ENCODE measurements at regions not wholly inside any gene's neighbourhood (a gene's known extent, or its start where the extent isn't known, plus 50 kb on each side); places are given as distances from the start of the nearest gene placed in this dataset.

DNA sequence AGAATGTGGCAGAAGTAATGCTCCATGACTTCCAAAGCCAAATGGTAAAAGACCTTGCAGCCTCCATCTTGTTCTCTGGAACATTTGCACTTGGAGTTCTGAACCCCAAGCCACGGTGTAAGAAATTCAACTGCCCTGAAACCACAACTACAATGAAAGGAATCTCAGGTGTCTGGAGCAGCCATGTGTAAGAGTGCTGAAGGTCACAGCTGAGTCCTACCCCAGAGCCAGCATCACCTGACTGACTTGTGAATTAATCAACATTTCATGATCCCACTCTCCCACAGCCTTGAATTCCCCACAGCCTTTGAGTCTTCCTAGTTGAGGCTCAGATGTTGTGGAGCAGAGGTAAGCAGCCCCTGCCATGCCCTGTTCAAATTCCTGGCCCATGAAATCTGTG, 192.8 kb upstream of the CAMK1G start:
- DNase-seq: no peak

DNA sequence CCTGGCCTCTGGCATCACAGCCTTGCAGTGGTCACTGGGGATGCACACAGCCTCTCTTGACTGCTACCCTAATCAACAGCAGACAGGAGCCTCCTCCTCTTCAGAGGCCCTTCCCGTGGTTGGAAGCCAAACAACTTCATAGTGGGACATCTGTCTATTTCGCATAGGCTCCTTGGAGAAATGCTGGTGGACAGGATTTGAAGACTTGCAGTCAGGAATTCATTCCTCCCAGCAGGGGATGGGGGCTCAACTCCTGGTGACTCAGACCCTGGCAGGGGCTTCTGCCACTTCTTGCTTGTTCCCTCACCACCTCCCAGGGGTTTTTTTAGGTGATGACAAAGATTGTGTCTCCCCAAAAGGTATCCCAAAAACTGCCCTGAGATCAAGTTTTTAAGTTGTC, 191.7 kb upstream of the CAMK1G start:
- DNase-seq: no peak

DNA sequence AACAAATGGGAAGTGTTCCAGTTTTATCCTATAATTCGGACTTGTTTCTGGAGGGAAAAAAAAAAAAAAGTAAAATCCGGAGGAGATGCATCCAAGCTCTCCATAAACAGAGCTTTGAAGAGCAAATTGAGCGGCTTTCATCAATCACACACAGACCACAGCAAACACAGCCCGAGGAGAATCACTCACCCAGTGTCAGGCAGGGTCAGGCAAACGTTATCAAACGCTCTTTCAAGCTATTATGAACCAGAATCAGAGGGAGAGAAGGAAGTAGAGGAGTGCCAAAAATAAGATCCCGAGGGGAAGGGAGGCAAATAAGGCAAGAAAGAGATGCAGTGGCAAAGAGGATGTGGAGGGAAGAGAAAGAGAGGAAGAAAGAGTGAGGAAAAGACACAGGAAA, 188.3 kb upstream of the CAMK1G start:
- no peak for DNase-seq

DNA sequence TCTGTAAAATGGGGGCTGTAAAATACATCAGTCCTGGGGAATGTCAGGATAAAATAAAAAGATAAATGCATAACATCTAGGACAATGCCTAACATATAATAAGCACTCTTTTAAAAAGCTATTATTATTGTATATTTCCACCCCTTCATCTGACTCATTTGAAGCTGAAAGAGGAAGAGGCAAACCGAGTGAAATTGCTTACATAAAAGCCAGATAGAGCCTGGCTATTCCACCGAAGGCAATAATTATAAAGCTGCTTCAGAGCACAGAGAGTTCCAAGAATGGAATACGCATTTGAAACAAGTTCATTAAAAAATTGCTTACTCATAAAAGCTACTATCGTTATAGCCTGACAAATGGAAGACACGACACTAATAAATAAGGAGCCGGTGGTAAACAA, 186.1 kb upstream of the CAMK1G start:
- no peak for DNase-seq

DNA sequence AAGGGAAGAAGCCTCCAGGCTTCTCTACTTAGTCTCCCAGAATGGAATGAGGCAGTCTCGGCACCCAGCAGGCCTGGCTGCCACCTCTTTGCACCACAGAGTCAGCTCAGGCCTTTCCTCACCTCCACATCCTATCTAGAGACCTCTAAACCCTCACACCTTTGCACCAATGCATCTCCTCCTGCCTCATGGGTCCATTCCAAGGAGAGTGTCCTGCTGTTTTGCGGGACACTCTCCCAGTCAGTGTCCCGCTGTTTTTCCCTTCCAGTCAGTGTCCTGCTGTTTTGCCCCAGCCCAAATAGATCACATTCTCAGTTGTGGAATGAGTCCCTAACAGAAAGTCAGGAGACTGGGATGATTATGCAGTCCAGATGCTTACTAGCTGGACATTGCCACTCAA, 185.6 kb upstream of the CAMK1G start:
- DNase-seq: no peak

DNA sequence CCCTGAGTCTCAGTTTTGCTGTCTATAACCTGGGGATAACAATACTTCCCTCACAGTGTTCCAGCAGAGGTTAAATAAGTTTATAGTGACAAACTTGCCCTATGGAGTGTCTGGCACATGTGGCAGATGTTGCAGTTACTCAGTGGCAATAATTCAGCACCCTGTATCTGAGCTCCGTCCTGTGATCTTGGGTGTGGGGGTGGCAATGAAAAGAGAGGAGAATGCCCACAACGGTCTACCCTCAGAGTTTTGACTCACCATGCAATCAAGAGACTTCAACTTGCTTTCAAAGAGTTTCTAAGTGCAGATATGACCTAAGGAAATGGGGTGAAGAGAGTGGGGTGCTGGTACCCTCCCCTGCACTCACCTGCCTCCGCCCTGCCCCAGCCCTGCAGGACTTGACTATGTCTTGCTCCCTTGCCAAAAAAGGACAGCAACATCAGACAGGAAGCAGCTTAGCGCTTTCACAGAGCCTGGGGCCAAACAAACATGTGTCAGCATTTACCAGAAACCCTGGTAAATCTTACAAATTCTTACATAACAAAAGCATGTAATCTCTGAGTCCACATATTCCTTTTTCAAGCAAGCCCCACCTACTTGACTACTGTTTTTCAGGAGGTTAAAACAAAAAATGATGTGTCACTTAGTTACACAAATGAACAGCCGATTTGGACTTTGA, 185.1 kb upstream of the CAMK1G start:
- DNase-seq: peak in 1 of 5 donors; percentile 33

DNA sequence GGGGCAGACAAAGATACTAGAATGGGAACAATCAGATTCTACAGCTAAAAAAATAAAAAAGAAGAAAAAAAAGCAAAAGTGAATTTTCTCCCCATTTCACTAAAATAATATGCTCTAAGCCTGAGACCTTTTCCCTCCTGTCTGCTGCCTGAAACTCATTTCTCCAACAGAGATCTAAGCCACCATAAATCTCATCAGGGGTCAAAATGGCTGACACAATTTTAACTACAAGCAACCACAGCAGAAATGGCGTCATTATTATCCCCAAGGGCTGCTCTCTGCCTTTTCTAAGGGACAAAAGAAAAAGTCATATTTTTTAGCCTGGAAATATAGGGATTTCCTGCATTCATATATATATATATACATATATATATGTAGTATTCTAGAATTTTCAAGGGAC, 183.7 kb upstream of the CAMK1G start:
- no peak for DNase-seq

DNA sequence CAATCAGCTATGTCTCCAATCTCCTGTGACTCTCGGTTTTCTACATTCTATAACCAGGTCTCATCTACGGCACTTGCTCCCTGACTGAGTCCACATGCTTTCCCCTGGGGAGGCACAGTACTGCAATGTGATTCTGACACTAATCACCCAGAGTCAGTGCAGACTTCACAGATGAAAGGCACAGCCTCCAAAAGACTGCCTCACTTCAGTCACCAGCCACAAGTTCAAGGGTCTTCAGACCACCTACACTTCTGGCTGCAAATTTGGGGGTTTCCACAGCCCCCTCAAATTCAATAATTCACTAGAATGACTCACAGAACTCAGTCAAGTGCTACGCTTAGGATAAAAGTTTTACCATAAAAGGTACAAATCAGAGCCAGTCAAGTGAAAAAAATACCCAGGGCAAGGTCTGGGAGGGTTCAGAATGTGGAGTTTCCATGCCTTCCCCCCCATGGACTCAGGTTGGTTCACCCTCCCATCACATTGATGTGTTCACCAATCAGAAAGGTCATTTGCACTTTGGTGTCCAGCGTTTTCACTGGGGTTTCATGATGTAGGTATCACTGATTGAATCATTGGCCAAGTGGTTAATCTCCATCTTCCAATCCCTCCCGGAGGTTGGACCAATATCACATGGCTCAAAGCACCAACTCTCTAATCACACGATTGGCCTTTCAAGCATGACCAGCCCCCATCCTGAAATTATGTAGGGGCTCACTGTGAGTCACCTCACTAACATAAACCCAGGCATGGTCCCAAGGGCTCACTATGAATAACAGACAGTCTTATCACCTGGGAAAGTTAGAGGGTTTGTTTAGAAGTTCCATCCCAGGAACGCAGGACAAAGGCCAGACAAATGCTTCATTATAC, 182.9 kb upstream of the CAMK1G start:
- DNase-seq: no peak

DNA sequence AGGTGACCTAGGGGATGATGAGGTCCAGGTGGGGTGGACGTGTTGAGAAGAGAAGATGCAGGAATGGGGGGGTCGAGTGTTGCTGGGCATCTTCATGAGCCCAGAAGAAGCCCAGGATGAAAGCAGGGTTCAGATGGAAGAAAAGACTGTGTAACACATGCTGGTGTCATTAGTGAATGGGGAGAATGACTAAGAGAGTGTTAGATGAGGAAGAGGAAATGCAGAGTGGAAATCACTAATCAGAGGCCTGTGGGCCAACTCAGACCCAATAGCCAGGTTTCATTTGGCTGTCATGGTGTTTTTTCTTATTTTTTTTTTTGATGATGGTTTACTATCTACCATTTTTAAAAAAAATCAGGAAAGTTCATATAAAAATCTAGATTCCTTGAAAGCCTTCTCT, 180.8 kb upstream of the CAMK1G start:
- DNase-seq: no peak

DNA sequence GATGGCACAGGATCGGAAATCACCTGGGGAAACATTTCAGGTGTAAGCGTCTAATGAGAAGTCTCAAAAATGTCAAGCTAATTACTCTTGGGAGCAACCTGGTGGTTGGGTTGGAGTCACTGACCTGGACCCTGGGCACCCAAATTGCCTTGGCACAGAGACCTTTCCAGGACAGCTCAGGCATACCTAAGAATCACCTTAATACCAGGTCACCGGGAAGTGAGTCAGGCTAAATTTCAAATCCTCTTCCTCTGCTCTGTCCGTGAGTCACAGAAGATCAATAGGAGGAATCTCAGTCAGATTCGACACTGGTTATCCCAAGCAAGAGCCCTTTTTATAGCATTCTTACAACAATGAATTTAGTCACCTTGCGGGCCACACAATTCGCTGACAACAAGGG, 179.6 kb upstream of the CAMK1G start:
- no peak for DNase-seq

DNA sequence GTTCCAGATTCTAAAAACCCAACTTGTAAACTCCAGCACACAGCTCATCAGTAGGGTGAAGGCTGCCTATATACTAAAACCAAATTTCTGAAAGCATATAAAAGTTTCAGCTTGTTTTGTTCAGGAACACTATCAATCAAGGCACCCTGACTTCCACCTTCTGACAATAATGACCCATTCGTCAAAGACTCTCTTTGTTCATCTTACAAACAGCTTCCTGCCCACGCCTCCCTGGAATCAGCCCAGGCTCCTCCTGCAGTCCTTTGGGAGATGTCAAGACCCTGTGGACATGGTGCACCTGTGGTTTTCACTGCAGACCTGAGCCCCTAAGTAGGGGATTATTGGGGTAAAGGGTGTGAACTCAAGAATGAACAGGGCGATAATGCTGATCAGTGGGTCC, 178.9 kb upstream of the CAMK1G start:
- no peak for DNase-seq

DNA sequence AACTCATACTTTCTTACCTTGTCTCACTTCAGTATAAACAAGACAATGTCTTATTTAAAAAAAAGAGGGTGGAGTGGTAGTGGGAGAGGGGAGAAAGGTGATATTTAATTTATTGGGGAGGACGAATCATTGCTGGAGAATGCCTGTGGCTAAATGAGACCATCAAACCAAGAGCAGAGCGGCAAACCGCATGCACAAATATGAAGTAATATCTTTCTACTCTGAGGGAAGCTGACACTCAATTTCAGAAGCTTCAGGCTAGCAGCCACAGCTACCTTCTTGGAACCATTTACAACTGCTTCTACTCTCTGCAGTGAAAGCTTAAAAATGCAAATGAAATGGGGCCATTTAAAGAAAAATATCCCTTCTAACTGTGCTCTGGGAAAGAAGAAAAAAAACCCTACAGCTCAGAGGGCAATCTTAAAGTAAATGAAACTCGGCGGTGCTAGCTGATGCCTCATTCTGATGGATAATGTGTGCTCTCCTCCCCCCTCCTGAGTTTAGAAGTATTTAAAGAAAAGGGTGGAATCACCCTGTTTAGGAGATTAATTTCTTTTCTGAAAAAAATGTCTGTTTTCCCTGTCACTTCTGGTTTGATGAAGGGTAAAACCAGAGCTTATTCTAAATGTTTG, 178.2 kb upstream of the CAMK1G start:
- peak in 1 of 5 donors; percentile 5 for DNase-seq

DNA sequence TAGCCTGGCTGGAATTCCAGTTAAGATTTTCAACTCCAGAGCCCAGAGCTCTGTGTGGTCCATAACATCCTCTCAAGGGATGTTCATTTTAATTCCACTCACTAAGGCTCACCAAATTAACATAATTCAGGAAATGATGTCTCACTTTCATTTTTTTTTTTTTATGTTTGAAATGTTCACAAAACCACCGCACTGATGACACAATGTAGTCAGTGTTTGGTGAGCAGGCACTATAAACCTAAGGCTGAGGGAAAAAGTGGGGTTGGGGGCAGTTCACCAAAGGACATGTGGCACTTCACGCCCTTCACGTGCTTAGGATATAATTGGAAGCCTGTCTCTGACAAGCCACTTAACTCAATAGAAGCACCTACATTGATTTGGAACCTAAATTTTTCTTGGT, 177.3 kb upstream of the CAMK1G start:
- no peak for DNase-seq

DNA sequence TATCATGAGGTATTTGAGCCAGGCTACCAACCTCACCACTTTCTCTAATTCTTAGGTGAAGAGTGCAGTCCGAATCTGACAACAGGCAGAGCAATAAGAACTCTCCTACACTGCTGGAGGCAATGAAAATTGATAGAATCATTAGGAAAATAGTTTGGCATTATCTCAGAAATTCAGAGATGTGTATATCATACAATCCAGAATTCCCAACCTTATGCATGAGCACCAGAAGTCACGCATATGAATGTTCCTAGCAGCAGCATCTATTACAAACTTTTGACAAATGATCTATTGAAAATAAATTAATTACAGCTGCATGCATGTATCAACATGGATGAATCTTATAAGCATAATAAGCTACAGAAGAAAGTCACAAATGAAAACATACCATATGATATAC, 176.9 kb upstream of the CAMK1G start:
- no peak for DNase-seq

DNA sequence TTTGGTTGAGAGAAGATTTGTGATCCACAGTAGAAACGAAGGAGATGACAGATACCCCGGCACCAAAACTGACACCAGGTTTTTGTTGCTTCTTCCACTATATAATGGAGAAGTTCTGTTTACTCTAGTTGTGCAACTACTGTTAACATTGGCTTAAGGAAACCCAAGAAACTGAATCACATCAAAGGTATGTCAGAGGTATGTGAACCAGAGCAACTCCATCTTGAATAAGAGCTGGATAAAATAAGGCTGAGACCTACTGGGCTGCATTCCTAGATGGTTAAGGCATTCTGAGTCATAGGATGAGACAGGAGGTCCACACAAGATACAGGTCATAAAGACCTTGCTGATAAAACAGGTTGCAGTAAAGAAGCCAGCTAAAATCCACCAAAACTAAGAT, 173.7 kb upstream of the CAMK1G start:
- DNase-seq: no peak

DNA sequence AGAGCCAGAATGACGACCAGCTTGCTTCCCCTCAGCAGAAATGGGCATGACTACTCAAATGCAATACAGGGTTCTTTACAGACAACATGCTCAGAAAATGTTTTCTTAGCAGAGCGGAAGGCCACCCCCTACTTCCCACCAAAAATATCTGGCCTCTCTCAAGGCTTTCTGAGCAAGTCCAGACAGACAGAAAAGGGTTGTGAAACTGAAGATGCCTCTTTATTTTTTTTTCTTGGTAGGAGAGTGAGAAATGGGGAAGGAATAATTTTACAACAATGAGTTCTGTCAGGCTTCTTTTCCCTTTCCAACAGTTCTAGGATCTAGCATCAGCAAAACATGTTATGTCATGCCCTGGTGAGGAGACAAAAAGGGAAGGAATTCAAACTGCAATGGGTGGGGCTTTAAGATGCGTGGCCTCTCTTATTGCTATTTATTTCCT, 172.0 kb upstream of the CAMK1G start:
- no peak for DNase-seq

DNA sequence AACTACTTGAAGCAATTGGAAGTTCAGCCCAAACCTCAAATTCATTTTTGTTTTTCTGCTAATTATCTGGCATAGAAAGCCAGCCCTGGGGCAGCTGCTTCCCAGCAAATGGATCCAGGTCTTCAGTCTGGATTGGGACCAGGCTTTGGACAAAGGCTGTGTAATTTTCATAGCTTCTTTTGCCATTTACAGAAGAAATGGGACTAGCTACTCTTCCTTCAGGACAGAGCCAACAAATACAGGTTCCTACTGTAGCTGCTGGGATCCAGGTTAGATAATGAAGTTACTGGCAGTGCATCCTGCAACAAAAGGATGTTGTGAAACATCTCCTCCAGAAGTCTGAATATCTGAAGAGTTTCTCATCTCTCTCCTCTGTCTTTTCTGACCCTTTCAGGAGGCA, 171.5 kb upstream of the CAMK1G start:
- no peak for DNase-seq

DNA sequence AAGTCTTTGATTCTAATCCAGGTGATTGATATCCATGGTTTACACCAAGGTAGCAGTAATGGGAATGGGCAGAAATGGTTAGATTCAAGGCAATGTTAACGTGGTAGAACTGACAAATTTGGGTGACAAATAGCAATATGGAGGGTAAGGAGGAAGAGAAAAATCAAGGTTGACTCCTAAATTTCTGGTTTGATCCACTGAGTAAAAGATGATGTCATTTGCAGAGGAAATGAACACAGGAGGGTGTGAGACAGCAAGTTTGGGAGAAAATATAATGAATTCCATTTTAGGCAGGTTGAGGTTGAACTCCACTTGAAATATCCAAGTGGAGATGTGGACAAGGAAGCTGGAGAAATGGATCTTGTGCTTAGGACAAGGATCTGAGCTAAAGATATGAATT, 170.9 kb upstream of the CAMK1G start:
- DNase-seq: no peak

DNA sequence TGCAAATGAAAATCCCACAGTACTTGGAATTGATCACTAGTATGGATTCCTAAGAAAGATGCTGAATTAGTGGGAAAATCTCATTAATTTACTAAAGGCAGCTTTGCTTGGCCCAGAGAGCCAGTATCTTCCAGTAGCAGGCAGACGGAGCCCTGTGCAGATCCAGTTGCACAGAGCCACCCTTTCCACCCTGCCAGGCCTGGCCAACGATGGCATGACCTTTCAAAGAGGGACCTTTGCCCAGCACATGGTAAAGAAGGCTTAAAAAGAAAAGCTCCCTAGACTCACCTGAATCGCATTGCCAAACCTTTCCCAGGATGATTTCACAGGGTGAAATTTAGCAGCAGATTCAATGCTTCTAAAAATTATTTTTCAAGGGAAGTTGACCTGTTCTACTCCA, 170.5 kb upstream of the CAMK1G start:
- DNase-seq: no peak

DNA sequence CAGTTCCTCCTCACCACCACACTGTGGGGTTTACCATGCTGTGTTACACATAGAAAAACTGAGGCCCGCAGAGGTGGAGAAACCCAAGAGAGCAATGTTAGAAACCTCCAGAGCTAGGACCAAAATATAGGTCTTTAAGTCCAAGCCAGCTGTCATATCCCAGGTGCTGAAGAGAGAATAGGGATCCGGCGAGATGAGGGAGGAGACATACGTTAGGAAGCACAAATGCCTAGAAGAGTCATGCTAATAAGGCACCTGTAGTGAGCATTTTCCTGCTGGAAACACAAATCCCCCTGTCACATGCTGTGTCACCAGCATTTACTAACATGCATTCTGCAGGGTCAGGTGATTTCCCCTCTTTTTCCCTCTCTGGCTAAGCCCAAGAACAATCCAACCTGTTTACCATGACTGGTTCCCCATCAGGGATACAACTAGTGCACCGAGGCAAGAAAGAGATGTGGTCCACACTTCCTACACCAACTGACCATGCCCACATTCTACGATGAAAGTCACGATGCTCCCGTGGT, 168.6 kb upstream of the CAMK1G start:
- no peak for DNase-seq

DNA sequence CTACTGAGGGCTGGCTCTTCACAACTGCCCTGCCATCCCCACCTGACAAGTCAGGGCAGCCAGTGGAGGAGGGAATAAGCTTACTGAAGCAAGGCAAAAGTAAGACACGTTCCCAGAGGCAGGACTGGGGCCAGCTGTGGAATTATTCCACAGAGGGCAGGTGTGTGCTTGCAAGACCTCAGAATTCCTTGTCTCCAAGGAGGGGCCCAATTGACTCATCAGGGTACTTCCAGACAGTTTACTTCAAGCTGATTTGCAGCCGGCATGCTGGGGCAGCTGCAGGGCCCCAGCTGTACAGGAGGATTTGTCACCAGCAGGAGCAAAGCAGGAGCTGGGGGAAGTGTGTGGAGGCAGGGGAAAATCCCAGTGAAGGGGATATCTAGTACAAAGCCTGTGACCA, 167.5 kb upstream of the CAMK1G start:
- DNase-seq: no peak

DNA sequence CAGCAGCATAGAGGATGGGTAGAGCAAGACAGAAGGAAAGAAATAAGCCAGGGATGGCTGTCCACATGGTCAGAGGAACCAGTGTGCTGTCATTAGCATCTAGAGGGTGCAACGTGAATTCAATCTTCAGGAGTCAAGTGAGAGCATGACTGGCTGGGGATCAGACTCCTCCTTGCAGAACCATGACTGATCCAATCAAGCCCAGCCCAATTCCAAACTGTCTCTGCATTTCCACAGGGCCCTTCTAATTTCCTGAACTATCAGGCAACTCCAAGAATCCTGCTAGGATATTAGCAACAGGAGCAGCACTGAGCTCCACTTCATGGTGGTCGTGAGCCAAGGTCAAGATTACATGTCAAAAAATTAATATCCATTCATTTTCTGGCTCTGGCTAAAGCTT, 166.8 kb upstream of the CAMK1G start:
- no peak for DNase-seq

DNA sequence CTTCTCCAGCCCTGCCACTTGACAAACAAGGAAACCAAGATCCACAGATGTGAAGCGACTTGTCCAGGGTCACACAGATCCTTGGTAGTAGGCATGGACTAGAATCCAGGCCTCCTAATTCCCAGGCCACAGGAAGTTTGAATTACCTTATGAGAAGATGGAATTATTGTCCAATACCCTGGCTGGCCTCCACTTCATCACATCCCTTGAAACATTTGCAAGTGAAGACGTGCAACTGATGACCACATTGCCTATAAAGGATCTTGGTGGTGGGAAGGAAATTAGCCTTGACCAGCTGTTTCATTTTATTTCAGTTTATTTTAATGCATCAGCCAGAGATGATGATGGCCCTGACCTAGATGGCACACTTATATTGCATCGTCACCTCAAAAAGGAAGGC, 165.8 kb upstream of the CAMK1G start:
- no peak for DNase-seq

DNA sequence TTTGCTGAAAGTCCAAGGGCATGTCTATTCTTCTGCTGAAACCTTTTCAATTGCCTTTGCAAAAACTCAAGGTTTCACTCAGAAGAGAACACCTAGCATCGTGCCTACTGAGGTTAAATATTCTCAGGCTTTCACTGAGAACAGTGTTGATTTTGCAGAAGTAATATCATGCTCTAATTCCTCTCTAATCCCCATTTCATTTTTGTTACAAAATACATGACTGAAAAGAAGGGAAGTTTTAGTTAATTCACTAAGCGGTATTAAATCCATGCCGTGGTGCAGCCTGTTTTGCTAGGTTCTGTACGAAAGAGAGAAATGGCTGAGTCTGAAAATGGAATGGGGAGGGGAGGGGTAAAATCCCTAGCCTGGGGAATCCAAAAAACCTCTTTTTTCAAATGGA, 163.2 kb upstream of the CAMK1G start:
- no peak for DNase-seq
